GM12873 (cell line): ENCODE measurements at regions not wholly inside any gene's neighbourhood (a gene's known extent, or its start where the extent isn't known, plus 50 kb on each side); places are given as distances from the start of the nearest gene placed in this dataset.

Experiments used
- CTCF ChIP-seq: IDR thresholded peaks from 2 replicates; pipeline ENCODE4 v1.5.1; 2012; ENCODE audit warnings: low read depth, mild to moderate bottlenecking, moderate library complexity, low read length, control low read depth; ENCODE audit not compliant: insufficient read depth; ENCODE audit errors: missing control alignments

- TF ChIP-seq CTCF = no peak
Observed at GRCh38 chrX:25288676-25289075, 272.9 kb upstream of the ARX start.

- no peak for TF ChIP-seq CTCF
Observed at GRCh38 chrX:25287521-25287920, 271.8 kb upstream of the ARX start.

GRCh38 chrX:25285598-25285997, 269.8 kb upstream of the ARX start:
- TF ChIP-seq CTCF = no peak

- TF ChIP-seq CTCF = no peak
Observed at GRCh38 chrX:25279510-25279909, 263.7 kb upstream of the ARX start.

GRCh38 chrX:25278341-25278740, 262.6 kb upstream of the ARX start:
- no peak for TF ChIP-seq CTCF

- no peak for TF ChIP-seq CTCF
Observed at GRCh38 chrX:25277574-25277973, 261.8 kb upstream of the ARX start.

- peak; percentile 6 for TF ChIP-seq CTCF
Observed at GRCh38 chrX:25275159-25275558, 259.4 kb upstream of the ARX start.

- TF ChIP-seq CTCF = no peak
Observed at GRCh38 chrX:25241461-25241860, 225.7 kb upstream of the ARX start.
